Tibial nerve (tissue), 3 donors: ENCODE measurements at regions not wholly inside any gene's neighbourhood (a gene's known extent, or its start where the extent isn't known, plus 50 kb on each side); places are given as distances from the start of the nearest gene placed in this dataset.

Experiments used
- CTCF ChIP-seq, 5 experiments: fragments of 200-600 bp in 3 of 5; fragments of 450-650 bp in 2 of 5; sonication (generic) in 3 of 5; IDR thresholded peaks; one replicate each; pipeline ENCODE4 v1.5.1; 2016 to 2019; ENCODE audit warnings: antibody characterized with exemption in 5 of 5, mild to moderate bottlenecking in 3 of 5, moderate library complexity in 2 of 5
- POLR2A ChIP-seq, 2 donors: fragments of 450-650 bp; IDR thresholded peaks; one replicate each; pipeline ENCODE4 v1.6.1; 2017; ENCODE audit warnings: antibody characterized with exemption in 2 of 2, mild to moderate bottlenecking in 2 of 2, moderate library complexity in 2 of 2

- TF ChIP-seq CTCF (IDR thresholded peaks at IDR 0.05) (no peak), POLR2A (IDR thresholded peaks at IDR 0.05) (no peak)
These were observed 133.0 kb upstream of the FUT8 start for GRCh38 chr14:65279510-65279909.
